Activated naive CD4-positive, alpha-beta T cell (primary cell): ENCODE measurements at regions not wholly inside any gene's neighbourhood (a gene's known extent, or its start where the extent isn't known, plus 50 kb on each side); places are given as distances from the start of the nearest gene placed in this dataset.

ENCODE experiments used
- DNase-seq, 4 experiments: peaks; one replicate each; lab custom pipeline; 2025; lab: John Stamatoyannopoulos, UW

DNA sequence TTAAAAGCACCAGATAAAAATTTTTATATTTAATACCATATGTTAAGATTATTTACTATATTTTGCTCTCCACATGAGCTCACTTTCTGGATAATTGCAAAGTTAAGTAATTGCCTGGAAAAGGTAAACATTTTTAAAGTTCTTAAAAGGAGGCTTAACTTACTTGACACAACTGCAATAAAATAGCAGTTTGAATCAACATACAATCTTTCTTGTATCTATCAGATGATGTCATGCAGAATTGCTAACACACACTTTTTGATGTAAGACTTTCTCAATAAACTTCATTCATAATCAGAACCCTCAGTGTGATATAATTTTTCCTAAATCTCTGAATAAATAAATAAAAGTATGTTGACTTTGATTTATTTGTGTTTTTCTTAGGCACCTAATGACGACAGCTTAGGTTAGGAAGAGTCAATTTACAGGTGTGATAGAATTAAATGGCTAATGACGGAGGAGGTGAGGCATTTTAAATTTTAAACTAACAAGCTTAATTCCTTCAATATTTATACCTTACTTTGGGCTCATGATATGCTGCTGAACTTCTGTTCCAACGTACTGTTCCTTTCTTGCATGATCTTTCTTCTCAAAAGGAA lies 99.5 kb downstream of the LYPLAL1 start:
- DNase-seq = no peak

- DNase-seq = no peak
These were observed 98.3 kb downstream of the LYPLAL1 start for GRCh38 chr1:219271818-219272535.

GRCh38 chr1:219269171-219269570 lies 95.5 kb downstream of the LYPLAL1 start:
- DNase-seq = no peak

GRCh38 chr1:219266524-219266923 lies 92.8 kb downstream of the LYPLAL1 start:
- no peak for DNase-seq

DNA sequence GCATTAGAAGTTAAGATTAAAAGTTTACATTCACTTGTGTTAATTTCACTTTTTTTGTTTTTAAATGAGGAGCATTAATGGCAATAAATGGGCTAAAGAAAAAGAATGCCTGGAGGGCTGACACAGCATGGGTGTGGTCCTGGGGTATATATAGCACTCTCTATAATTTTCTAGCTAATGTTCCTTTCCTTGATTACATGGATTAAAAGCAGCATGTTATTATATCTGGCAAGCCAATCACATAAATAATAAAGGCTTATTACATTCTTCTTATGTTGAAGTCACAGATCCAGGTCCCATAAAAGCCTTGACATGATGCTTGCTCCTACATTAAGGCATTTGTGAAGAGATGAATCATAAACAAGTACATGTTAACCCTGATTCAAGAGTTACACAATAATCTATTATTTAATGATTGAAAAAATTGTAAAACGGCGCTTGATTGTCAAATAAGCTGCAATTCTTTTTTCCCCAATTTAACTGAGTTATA lies 91.4 kb downstream of the LYPLAL1 start:
- no peak for DNase-seq

GRCh38 chr1:219264561-219264960 lies 90.9 kb downstream of the LYPLAL1 start:
- DNase-seq = no peak
